Adrenal gland (tissue), 9 donors: ENCODE measurements at regions not wholly inside any gene's neighbourhood (a gene's known extent, or its start where the extent isn't known, plus 50 kb on each side); places are given as distances from the start of the nearest gene placed in this dataset.

Experiments used
- DNase-seq, 7 donors: peaks; one replicate each; pipeline ENCODE4 v3.0.0-alpha.2; 2019 to 2020
- H3K27ac ChIP-seq, 5 donors: fragments of 200-600 bp; sonication (generic) in 4 of 5; 1 replicate in 3 of 5; 2 replicates in 2 of 5; pipeline versions ENCODE4 v1.5.1 to v1.8.0; 2016 to 2020; ENCODE audit warnings: mild to moderate bottlenecking in 1 of 5
- H3K27me3 ChIP-seq: fragments of 200-600 bp; 2 replicates; pipeline ENCODE4 v1.8.0; 2021
- H3K36me3 ChIP-seq, 2 donors: fragments of 200-600 bp; replicated peaks in 1 of 2; 1 replicate in 1 of 2; 2 replicates in 1 of 2; pipeline versions ENCODE4 v1.5.1 to v1.8.0; 2018 to 2022
- H3K4me1 ChIP-seq, 2 donors: fragments of 200-600 bp; replicated peaks in 1 of 2; 1 replicate in 1 of 2; 2 replicates in 1 of 2; pipeline versions ENCODE4 v1.5.1 to v1.8.0; 2018 to 2021
- H3K4me3 ChIP-seq, 4 donors: fragments of 200-600 bp; sonication (generic) in 3 of 4; one replicate each; pipeline ENCODE4 v1.5.1; 2016 to 2018
- H3K9me3 ChIP-seq, 3 donors: fragments of 200-600 bp; sonication (generic) in 1 of 3; replicated peaks in 1 of 3; 1 replicate in 2 of 3; 2 replicates in 1 of 3; pipeline versions ENCODE4 v1.5.1 to v1.8.0; 2016 to 2021
- POLR2A ChIP-seq, 2 donors: fragments of 450-650 bp; IDR thresholded peaks; one replicate each; pipeline ENCODE4 v1.6.1; 2017; ENCODE audit warnings: antibody characterized with exemption in 2 of 2, mild to moderate bottlenecking in 2 of 2, moderate library complexity in 1 of 2
- WGBS, 4 donors: extraction: QIAGEN DNeasy Blood & Tissue Kit in 2 of 4; methylation state at CpG; one replicate each; pipeline versions ENCODE4 v1.1.5 to v1.1.7; 2013 to 2017; 5-methylcytosine and 5-hydroxymethylcytosine counted together
- intact Hi-C, 2 donors: fragments of 100-400 bp; cut with DNase I; formaldehyde crosslinking; loops; one replicate each; pipeline versions ENCODE4 v1.14.1 to v1.15.0; 2022 to 2023
- TF ChIP-seq, protein P1 (sequence below), 6 experiments: fragments of 450-650 bp in 4 of 6; fragments of 200-600 bp in 2 of 6; sonication (generic) in 1 of 6; IDR thresholded peaks; 1 replicate in 5 of 6; 2 replicates in 1 of 6; pipeline versions ENCODE4 v1.5.1 to v1.8.0; 2016 to 2021; ENCODE audit warnings: antibody characterized with exemption in 6 of 6, mild to moderate bottlenecking in 2 of 6, moderate library complexity in 1 of 6
- donor health status: healthy with polysubstance abuse.
- donor health status: Bipolar disorder and iron deficiency.
- donor health status: DM: yes; HTN: yes; CAD: no.
- donor health status: DM: no; HTN: no; CAD: no.
- donor health status: DM: no; HTN: no; CAD: no.

DNA sequence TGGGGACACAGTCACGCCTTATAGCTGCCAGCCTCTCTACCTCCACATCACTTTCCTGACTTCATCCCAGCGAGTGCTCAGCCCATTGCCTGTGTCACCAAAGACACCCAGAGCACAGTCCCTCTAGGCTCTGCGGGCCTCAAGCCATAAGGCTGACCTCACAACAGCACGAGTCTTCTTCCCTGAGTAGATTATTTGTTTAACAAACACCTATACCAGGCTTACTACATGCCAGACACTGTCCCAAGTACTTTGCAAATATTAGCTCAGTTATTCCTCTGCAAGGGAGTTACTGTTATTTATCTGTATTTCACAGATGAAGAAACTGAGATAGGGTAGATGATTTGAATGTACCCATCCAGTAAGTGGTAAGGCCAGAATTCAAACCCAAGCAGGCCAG lies 504.3 kb downstream of the COG6 start:
- intact Hi-C loops = no loop called here
- Histone ChIP-seq H3K9me3 (no peaks in the 10 kb centered on the region), H3K4me1 (no peaks in the 10 kb centered on the region), H3K27me3 (no peaks in the 10 kb centered on the region), H3K36me3 (no peaks in the 10 kb centered on the region), H3K27ac (no peak overlapping the region), H3K4me3 (no peak overlapping the region)
- 94 to 97% (median 96%) methylated on average over 4 of the region's 4 CpGs for WGBS, 4 donors
- TF ChIP-seq POLR2A (IDR thresholded peaks at IDR 0.05) = no peak
- TF ChIP-seq, protein P1, sequence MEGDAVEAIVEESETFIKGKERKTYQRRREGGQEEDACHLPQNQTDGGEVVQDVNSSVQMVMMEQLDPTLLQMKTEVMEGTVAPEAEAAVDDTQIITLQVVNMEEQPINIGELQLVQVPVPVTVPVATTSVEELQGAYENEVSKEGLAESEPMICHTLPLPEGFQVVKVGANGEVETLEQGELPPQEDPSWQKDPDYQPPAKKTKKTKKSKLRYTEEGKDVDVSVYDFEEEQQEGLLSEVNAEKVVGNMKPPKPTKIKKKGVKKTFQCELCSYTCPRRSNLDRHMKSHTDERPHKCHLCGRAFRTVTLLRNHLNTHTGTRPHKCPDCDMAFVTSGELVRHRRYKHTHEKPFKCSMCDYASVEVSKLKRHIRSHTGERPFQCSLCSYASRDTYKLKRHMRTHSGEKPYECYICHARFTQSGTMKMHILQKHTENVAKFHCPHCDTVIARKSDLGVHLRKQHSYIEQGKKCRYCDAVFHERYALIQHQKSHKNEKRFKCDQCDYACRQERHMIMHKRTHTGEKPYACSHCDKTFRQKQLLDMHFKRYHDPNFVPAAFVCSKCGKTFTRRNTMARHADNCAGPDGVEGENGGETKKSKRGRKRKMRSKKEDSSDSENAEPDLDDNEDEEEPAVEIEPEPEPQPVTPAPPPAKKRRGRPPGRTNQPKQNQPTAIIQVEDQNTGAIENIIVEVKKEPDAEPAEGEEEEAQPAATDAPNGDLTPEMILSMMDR (IDR thresholded peaks at IDR 0.05) = no peak
- no peak for DNase-seq

DNA sequence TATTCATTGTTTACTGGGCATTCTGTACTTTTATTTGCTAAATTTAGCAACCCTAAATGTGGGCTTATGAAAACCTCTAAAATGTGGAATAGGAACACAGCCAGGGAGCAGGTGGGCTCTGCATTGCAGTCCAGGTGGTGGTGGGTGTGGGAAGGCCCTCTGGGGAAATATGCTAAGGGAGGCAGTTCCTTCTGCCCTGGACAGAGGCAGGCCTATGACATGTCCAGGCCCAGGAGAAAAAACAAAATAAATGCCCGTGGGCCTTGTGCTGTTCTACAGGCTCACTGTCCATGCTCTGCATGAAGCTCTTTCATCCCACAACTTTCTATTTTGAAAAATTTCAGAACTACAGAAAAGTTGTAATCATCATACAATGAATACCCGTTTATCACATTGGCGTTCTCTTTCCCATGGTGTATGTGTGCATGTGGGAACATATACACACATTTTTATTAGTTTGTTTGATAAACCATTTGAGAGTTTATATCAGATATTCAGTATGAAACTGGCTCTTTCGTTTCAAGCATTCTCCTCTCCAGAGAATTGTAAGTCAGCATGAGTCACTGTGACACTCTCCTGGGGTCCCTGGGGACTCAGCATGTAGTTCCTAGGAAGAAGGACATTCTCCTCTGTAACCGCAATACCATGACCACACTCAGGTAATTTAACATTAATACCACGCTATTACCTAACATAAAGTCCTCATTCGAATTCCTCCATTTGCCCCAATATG lies 505.3 kb downstream of the COG6 start:
- Histone ChIP-seq H3K9me3 (no peaks in the 10 kb centered on the region), H3K27me3 (no peaks in the 10 kb centered on the region), H3K4me1 (no peaks in the 10 kb centered on the region), H3K27ac (no peak overlapping the region), H3K4me3 (no peak overlapping the region), H3K36me3 (no peaks in the 10 kb centered on the region)
- TF ChIP-seq, protein P1 (IDR thresholded peaks at IDR 0.05) = no peak
- no peak for TF ChIP-seq POLR2A (IDR thresholded peaks at IDR 0.05)
- intact Hi-C loops = no loop called here
- no peak for DNase-seq
- 83 to 93% (median 90%) methylated on average over 7 of the region's 7 CpGs for WGBS, 4 donors

DNA sequence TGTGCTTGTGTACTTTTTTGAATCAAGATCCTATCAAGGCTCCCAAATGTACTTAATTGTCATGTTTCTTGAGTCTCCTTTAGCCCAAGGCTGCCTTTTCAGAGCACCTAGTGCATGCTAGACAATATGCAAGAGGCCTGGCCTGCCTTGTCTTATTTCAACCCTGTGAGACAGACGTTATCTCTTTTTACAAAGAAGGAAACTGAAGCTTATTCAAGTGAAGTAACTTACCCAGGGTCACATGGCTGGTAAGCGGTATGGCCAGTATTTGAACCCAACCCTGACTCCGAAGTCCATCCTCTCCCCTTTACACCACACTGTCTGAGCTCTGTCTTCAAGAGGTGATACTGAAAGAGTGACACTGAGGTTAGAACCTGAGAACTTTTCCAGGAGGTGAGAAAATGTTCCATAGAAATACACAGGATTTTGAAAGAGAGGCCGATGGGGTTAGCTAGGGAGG lies 505.1 kb downstream of the FOXO1 start:
- DNase-seq = no peak
- intact Hi-C loops = no loop called here

DNA sequence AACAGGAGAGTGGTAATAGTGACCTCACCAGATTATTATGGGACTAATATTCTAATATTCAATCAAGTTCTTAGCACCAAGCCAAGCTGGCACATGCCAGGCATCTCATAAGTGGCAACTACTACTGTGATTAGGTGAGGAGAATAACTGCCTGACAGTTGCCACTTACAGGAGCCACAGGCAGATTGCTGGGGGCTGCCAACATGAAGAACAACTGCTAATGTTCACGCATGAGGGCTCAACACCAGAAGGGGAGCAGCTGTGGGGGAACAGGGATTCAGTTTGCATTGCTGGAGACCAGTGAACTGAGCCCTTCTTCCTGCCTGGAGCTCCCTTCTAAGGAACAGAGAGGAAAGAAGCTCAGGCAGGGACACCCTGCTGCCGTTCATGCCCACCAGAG lies 504.5 kb downstream of the FOXO1 start:
- Histone ChIP-seq H3K9me3 (no peaks in the 10 kb centered on the region), H3K27ac (no peak overlapping the region), H3K4me1 (no peaks in the 10 kb centered on the region), H3K4me3 (no peak overlapping the region), H3K36me3 (no peaks in the 10 kb centered on the region), H3K27me3 (no peaks in the 10 kb centered on the region)
- WGBS, 4 donors = 93 to 100% (median 98%) methylated on average over 2 of the region's 2 CpGs
- intact Hi-C loops = no loop called here
- DNase-seq = no peak
- TF ChIP-seq, protein P1 (IDR thresholded peaks at IDR 0.05) = no peak
- TF ChIP-seq POLR2A (IDR thresholded peaks at IDR 0.05) = no peak

More for the DNA sequence above, 505.1 kb downstream of the FOXO1 start:
- Histone ChIP-seq H3K9me3 (no peaks in the 10 kb centered on the region), H3K27me3 (no peaks in the 10 kb centered on the region), H3K36me3 (no peaks in the 10 kb centered on the region), H3K4me3 (no peak overlapping the region), H3K27ac (no peak overlapping the region), H3K4me1 (no peaks in the 10 kb centered on the region)
- TF ChIP-seq, protein P1 (IDR thresholded peaks at IDR 0.05) = no peak
- no peak for TF ChIP-seq POLR2A (IDR thresholded peaks at IDR 0.05)
- 94 to 98% (median 96%) methylated on average over 4 of the region's 4 CpGs for WGBS, 4 donors
